SKM-1 treated with dmso at 0.1 percent for 144 hours (cell line): ENCODE measurements at regions not wholly inside any gene's neighbourhood (a gene's known extent, or its start where the extent isn't known, plus 50 kb on each side); places are given as distances from the start of the nearest gene placed in this dataset.
A peak's percentile ranks its signal among the peaks of the same experiment; 100 is the strongest.

Experiments
- DNase-seq: peaks from one replicate; lab custom pipeline; 2025; ENCODE audit not compliant: unreplicated experiment; lab: John Stamatoyannopoulos, UW

DNA sequence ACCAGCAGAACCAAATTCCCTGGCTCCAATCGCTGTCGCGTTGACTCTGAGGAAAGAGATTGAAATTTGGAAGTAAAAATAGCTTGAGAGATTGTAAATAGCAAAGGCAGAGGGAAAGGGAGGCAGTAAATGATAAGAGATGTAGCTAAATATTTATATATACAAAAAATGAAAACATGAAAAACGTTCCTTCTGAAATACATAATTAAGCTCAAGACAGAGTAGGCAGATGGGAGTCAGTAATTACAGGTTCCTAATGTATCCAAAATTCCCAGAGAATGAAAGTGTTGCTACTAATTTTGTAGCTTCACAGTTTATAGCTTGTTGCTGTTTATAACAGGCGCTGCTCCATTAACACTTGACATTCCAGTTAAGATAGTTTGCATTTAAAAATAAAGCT lies 648.7 kb downstream of the KCNA4 start:
- DNase-seq, result no peak

DNA sequence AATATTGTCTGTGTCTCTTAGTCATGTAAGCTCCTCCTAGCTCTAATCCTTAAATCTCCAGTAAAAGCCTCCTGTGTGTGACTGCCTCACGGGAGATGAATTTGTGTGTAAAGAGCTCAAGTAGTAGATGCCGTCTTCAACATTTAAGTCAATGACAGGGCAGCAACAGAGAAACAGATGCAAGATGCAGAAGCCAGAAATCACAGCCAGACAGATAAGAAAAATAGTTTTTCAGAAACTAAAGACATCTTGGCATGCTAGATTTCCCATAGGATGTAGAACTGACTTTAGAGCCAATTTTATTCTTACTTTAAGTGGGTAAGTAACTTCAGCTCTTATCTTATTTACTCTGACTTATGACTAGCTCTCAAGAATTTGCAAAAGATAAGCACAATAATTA lies 652.8 kb downstream of the KCNA4 start:
- no peak for DNase-seq

- DNase-seq, result no peak
Measured at GRCh38 chr11:29361369-29361768, 655.5 kb downstream of the KCNA4 start.

- DNase-seq, result no peak
Measured at GRCh38 chr11:29353833-29354232, 663.0 kb downstream of the KCNA4 start.

DNA sequence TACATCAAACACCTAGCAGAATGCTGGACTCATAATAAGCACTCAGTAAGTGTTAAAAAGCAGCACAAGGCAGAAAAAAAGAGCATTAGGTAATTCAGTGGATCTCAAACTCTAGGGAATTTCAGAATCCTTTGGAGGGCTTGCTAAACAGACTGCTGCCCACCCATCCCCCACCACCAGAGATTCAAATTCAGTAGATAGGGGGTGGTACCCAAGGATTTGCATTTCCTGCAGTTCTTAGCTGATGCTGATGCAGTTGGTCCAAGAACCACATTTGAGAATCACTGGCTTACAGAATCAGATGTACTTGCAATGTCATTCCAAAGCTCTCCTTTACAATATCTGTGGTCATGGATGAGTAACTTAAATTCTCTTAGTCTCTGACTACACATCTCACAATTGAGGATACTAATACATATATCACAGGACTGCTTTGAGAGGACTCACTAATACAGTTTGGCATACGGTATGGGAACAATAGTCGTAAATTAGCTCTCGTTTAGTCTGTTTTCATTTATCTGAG lies 664.5 kb downstream of the KCNA4 start:
- no peak for DNase-seq

- no peak for DNase-seq
Measured at GRCh38 chr11:29351301-29351873, 665.4 kb downstream of the KCNA4 start.

DNA sequence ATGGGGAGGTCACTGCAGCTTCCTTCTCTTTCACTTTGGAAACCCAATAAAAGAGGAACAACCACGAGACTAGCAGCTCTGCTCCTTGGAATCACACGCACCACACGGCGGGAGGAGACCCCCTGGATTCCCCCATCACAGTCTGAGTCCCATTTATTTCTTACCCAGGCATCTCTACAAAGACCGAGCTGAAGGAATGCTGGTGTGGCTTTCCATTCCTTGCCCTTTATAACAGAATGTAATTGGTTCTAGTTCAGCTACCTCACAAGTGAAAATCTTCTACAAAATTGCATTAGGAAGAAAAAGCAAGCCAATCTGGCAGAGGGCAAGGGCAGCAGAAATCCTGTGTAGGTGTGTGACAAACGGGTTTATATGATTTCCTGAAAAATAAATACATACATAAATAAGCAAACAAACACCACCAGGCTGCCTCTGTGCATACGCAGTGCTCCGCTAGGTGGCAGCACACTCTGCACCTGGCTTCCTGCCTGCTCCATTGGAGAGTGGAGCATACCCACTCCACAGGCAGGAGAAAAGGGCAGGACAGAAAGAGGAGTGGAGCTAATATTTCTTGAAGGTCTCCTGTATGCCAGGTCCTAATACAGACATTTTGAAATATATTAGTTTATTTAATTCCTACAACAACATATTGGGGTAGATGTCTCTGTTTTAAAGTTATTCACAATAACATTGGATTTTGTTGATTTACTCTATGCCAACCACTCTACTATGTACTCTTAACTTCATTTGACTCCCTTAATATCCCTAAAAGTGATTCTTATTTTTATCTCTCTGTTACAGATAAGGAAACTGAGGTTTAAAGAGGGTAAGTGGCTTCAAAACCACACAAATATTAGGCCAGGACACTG lies 673.1 kb downstream of the KCNA4 start:
- peak; percentile 38 for DNase-seq

- DNase-seq, result no peak
Measured at GRCh38 chr11:29336727-29337575, 679.9 kb downstream of the KCNA4 start.

DNA sequence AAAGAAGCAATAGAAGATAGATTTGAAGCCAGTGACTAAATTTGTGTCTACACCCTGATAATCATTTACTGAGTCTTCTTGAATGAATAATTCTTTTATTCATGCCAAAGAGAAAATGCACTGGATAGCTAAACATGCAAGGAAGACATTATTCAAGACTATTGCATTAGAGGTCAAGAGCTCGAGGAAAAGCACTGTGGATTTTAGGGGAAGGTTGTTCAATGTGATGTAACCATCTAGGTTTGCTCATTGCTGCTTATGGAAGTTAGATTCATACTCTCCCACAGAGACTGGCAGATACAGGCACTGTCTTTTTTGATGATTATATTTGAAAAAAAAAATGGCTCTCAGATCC lies 682.1 kb downstream of the KCNA4 start:
- no peak for DNase-seq

DNA sequence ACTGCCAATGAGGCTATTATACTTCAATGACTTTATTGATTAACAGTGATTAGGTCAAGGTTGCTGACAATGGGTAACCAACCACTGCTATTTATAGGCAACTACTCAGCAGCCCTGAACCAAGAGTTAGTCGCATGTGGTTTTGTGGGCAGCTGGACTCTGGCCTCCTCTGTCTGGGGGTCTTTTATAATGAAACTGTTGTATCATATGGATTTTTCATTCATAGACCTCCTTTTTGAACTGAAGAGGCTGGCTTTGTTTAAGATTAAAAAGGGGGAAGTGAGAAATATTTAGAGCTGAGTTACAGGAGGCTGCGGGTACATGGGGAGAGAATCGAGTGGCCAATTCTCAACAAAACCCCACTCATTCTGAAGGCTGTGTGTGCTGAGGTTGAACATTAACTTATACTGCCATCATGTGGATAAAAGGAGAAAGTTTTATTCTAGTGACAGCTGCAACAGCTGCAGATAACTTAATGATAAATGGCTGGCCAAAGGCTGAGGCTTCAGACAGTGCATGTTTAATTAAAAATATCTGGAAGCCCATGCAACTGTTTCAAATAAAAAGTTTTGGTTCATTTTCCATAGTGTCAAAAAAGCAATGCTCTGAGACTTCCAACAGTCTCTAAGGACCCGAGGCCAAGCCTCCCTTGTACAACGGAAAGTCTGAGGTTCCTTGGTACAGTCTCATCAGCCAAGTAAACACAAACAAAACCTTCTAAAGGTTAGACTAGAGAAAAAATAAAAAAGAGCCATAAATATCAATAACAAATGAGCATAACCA lies 682.6 kb downstream of the KCNA4 start:
- DNase-seq, result peak; percentile 24

GRCh38 chr11:29331451-29332010 lies 685.3 kb downstream of the KCNA4 start:
- DNase-seq, result no peak

DNA sequence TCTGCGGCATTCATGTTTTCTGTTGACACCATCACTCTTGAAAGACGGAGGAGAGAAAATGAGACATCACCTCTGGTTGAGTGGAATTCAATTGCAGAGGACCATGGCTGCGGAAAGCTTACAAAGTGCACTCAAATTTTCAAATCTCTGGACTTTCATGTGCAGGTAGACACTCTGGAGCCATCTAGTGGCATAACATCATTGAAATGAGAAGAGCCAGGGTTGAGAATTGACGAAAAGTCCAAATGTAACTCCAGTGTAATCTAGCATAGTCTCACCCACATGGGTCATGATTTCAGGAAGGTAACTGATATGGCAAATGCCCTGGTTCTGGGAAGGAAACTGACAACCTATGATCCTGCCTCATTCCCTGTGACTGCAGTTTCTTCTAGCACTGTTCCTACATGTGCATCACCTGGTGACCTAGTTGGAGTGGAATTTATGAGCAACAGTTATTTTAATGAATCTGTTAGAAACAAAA lies 687.8 kb downstream of the KCNA4 start:
- DNase-seq, result peak; percentile 17

DNA sequence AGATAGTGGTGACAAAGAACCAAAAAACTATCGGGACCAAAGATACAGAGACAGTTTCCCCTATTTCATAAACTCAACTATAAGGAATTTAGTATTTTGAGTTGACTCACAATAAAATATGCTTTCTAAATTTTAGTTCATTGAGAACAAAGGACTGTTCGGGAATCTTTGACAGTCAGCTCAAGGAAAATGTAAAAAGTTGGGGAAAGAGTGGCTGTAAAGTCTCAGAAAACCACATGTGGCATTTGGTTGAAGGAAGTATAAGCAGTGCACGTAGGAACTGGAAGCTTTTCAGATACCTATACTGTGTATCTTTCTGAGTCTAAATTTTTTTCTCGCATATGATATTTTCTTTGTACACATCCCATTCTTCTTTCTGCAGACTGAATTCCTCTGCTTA lies 688.9 kb downstream of the KCNA4 start:
- no peak for DNase-seq

DNA sequence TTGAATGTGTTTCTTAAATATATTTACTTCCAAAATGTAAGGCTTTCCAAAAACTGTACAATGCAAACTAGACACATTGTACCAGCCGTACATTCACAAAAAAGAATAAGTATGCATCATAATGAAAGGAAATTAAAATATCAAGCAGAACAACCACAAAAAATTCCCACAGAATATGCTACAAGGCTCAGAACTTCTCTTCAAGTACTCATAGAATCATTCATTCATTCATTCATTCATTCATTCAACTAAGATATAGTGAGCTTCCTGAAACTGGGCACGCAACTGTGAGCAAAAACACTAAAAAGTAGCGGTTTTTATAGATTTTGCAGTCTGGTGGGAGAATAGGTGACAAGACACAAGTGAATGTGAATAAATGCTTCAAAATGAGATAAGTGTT lies 690.1 kb downstream of the KCNA4 start:
- DNase-seq, result no peak

DNA sequence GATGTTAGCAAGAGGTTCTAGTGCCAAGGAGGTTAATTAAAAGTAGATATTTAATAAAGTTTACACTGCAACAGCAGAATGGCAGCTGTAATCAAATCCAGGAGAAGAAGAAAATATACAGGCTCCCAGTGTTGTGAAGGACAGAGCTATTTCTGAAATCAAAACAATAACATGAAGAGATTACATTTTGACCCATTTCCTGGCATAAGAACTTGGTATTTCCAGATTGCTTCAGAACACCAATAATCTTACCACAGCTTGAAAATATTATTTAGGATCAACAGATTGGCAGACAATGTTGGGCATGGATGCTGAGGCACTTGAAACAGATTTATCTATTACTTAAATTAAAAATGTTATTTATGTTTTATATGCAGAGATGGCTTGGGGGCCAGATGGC lies 692.5 kb downstream of the KCNA4 start:
- DNase-seq, result no peak

- no peak for DNase-seq
Measured at GRCh38 chr11:29321293-29322132, 695.3 kb downstream of the KCNA4 start.

- DNase-seq, result no peak
Measured at GRCh38 chr11:29320196-29320595, 696.6 kb downstream of the KCNA4 start.

- no peak for DNase-seq
Measured at GRCh38 chr11:29319210-29319609, 697.6 kb downstream of the KCNA4 start.

GRCh38 chr11:29318134-29318845 lies 698.5 kb downstream of the KCNA4 start:
- DNase-seq, result no peak
